ENCODE measurements at regions not wholly inside any gene's neighbourhood (a gene's known extent, or its start where the extent isn't known, plus 50 kb on each side); places are given as distances from the start of the nearest gene placed in this dataset.

DNA sequence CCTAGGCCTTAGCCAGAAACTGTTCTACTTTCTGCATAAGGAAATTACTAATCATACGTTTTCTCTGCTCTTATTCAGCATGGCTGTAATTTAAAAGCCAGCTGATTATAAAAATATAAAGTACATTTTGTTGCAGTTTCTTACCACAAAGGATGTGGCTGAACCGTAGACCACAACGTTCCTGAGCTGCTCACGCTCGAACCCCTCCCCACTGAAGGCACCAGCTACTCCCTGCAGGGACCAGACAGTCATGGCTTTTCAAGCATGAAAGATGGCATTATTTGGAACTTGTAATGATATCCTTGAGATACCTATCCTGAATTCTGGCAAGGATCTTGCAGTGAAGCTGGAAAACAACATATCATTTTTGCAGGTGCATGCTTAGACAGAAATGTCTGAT lies 91.8 kb upstream of the DMRT1 start:
- Histone ChIP-seq H3K79me2 (ENCODE audit: insufficient read depth) (no peaks in the 10 kb centered on the region), H3K4me1 (ENCODE audit: control insufficient read depth in 1 of 2, insufficient read depth in 2 of 2, low read depth in 1 of 2, low read length in 1 of 2) (peaks cover 0 to 12% of the 10 kb centered on the region in 2 experiments; a peak in 1 of 4 replicates), H3K27ac (ENCODE audit: low read depth in 2 of 2, low read length in 1 of 2) (no peak overlapping the region), H3F3A (replicated peaks; ENCODE audit: insufficient read depth) (peaks cover 34% of the 10 kb centered on the region), H3K4me2 (no peak overlapping the region), H3K36me3 (replicated peaks in 1 of 2; ENCODE audit: control insufficient read depth in 1 of 2, insufficient read depth in 2 of 2, low read length in 1 of 2) (peaks cover 3 to 11% of the 10 kb centered on the region in 2 experiments), H3K9me3 (no peaks in the 10 kb centered on the region), H2AFZ (ENCODE audit: low read depth) (no peak overlapping the region), H4K20me1 (ENCODE audit: insufficient read depth) (no peaks in the 10 kb centered on the region), H3K27me3 (ENCODE audit: insufficient read depth) (no peaks in the 10 kb centered on the region), H3K9ac (no peak overlapping the region), H3K4me3 (ENCODE audit: low read depth in 2 of 2, low read length in 1 of 2) (no peak overlapping the region), H3K9me2 (no peaks in the 10 kb centered on the region)
- CTCF ChIA-PET = no interaction called here
- POLR2A ChIA-PET = no interaction called here
- DNase-seq = no peak
- 40% methylated on average over 5 of the region's 5 CpGs for WGBS (ENCODE audit: low lambda C conversion rate)
- TF ChIP-seq TEAD4 (IDR thresholded peaks at IDR 0.05; ENCODE audit: borderline replicate concordance, insufficient read depth) (no peak), RXRA (IDR thresholded peaks at IDR 0.05; ENCODE audit: borderline replicate concordance, low read depth) (no peak), SIN3A (IDR thresholded peaks at IDR 0.05; ENCODE audit: borderline replicate concordance, low read depth, low read length) (no peak), EP300 (IDR thresholded peaks at IDR 0.05; ENCODE audit: borderline replicate concordance in 1 of 2, low read depth in 1 of 2, low read length in 1 of 2) (no peak), TCF12 (IDR thresholded peaks at IDR 0.05) (no peak), JUND (IDR thresholded peaks at IDR 0.05) (no peak), TAF1 (IDR thresholded peaks at IDR 0.05; ENCODE audit: borderline replicate concordance, low read depth, low read length) (no peak), NFIC (IDR thresholded peaks at IDR 0.05; ENCODE audit: borderline replicate concordance) (no peak), EZH2phosphoT487 (IDR thresholded peaks at IDR 0.05; ENCODE audit: borderline replicate concordance, low read depth) (no peak), FOXJ3 (CRISPR knock-in tag; IDR thresholded peaks at IDR 0.05) (no peak)
- TF ChIP-seq, protein P1, sequence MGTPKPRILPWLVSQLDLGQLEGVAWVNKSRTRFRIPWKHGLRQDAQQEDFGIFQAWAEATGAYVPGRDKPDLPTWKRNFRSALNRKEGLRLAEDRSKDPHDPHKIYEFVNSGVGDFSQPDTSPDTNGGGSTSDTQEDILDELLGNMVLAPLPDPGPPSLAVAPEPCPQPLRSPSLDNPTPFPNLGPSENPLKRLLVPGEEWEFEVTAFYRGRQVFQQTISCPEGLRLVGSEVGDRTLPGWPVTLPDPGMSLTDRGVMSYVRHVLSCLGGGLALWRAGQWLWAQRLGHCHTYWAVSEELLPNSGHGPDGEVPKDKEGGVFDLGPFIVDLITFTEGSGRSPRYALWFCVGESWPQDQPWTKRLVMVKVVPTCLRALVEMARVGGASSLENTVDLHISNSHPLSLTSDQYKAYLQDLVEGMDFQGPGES (IDR thresholded peaks at IDR 0.05; ENCODE audit: low read depth, low read length) = no peak
- TF ChIP-seq, protein P2, sequence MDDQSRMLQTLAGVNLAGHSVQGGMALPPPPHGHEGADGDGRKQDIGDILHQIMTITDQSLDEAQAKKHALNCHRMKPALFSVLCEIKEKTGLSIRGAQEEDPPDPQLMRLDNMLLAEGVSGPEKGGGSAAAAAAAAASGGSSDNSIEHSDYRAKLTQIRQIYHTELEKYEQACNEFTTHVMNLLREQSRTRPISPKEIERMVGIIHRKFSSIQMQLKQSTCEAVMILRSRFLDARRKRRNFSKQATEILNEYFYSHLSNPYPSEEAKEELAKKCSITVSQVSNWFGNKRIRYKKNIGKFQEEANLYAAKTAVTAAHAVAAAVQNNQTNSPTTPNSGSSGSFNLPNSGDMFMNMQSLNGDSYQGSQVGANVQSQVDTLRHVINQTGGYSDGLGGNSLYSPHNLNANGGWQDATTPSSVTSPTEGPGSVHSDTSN (IDR thresholded peaks at IDR 0.05) = no peak
- TF ChIP-seq, protein P3, sequence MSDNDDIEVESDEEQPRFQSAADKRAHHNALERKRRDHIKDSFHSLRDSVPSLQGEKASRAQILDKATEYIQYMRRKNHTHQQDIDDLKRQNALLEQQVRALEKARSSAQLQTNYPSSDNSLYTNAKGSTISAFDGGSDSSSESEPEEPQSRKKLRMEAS (IDR thresholded peaks at IDR 0.05; ENCODE audit: low read depth) = no peak
- TF ChIP-seq, protein P4, sequence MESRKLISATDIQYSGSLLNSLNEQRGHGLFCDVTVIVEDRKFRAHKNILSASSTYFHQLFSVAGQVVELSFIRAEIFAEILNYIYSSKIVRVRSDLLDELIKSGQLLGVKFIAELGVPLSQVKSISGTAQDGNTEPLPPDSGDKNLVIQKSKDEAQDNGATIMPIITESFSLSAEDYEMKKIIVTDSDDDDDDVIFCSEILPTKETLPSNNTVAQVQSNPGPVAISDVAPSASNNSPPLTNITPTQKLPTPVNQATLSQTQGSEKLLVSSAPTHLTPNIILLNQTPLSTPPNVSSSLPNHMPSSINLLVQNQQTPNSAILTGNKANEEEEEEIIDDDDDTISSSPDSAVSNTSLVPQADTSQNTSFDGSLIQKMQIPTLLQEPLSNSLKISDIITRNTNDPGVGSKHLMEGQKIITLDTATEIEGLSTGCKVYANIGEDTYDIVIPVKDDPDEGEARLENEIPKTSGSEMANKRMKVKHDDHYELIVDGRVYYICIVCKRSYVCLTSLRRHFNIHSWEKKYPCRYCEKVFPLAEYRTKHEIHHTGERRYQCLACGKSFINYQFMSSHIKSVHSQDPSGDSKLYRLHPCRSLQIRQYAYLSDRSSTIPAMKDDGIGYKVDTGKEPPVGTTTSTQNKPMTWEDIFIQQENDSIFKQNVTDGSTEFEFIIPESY (IDR thresholded peaks at IDR 0.05; ENCODE audit: borderline replicate concordance, low read depth) = no peak
- TF ChIP-seq, protein P5, sequence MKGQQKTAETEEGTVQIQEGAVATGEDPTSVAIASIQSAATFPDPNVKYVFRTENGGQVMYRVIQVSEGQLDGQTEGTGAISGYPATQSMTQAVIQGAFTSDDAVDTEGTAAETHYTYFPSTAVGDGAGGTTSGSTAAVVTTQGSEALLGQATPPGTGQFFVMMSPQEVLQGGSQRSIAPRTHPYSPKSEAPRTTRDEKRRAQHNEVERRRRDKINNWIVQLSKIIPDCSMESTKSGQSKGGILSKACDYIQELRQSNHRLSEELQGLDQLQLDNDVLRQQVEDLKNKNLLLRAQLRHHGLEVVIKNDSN (IDR thresholded peaks at IDR 0.05; ENCODE audit: borderline replicate concordance, low read depth) = no peak

Measured in SK-N-SH (cell line).